WTC11 (cell line): ENCODE measurements at regions not wholly inside any gene's neighbourhood (a gene's known extent, or its start where the extent isn't known, plus 50 kb on each side); places are given as distances from the start of the nearest gene placed in this dataset.

Source experiments
- ATAC-seq: fragments of 200-7000 bp; cut with Tn5 transposase; 2 replicates; pipeline ENCODE4 v1.10.0; 2021; ENCODE audit warnings: mild to moderate bottlenecking, moderate library complexity
- CTCF ChIA-PET: fragments of 300-600 bp; sonication (Branson Sonifier 250); formaldehyde crosslinking; loops from one replicate; lab custom pipeline; 2021; ENCODE audit warnings: antibody characterized with exemption; lab: Charles Lee
- POLR2A ChIA-PET: fragments of 350-600 bp; sonication (Branson Sonifier 250); formaldehyde crosslinking; loops from one replicate; lab custom pipeline; 2021; ENCODE audit warnings: antibody characterized with exemption; lab: Charles Lee
- DNase-seq: peaks from one replicate; pipeline ENCODE4 v3.0.0; 2021; ENCODE audit warnings: low spot score
- H3K27ac Mint-ChIP-seq: 2 replicates; pipeline ENCODE4 v1.8.0; 2021; ENCODE audit warnings: mixed read lengths
- H3K27me3 Mint-ChIP-seq: 2 replicates; pipeline ENCODE4 v1.8.0; 2021; ENCODE audit warnings: low read depth, mild to moderate bottlenecking, moderate library complexity, mixed read lengths
- H3K36me3 Mint-ChIP-seq: 2 replicates; pipeline ENCODE4 v1.8.0; 2021; ENCODE audit warnings: mixed read lengths
- H3K4me1 Mint-ChIP-seq: 2 replicates; pipeline ENCODE4 v1.8.0; 2022; ENCODE audit warnings: mixed read lengths
- H3K4me3 Mint-ChIP-seq: 2 replicates; pipeline ENCODE4 v1.8.0; 2021; ENCODE audit warnings: mild to moderate bottlenecking, moderate library complexity, mixed read lengths
- H3K9me3 Mint-ChIP-seq: 2 replicates; pipeline ENCODE4 v1.8.0; 2021; ENCODE audit warnings: mixed read lengths
- AFF4 ChIP-seq: sonication (generic); formaldehyde crosslinking; IDR thresholded peaks from 2 replicates; pipeline ENCODE4 v1.8.1; 2023; ENCODE audit warnings: mild to moderate bottlenecking, missing genetic modification reagents, borderline replicate concordance
- AR ChIP-seq: fragments of 250-450 bp; sonication (Bioruptor Pico); IDR thresholded peaks from 2 replicates; pipeline ENCODE4 v1.9.0; 2021; ENCODE audit warnings: mild to moderate bottlenecking
- E2F1 ChIP-seq: sonication (generic); formaldehyde crosslinking; IDR thresholded peaks from 2 replicates; pipeline ENCODE4 v1.8.0; 2022; ENCODE audit warnings: mild to moderate bottlenecking, missing genetic modification reagents
- FOXJ3 ChIP-seq: sonication (generic); formaldehyde crosslinking; IDR thresholded peaks from 2 replicates; pipeline ENCODE4 v1.9.0; 2021; ENCODE audit warnings: missing genetic modification reagents, mild to moderate bottlenecking, borderline replicate concordance
- GRHL2 ChIP-seq: fragments of 250-450 bp; sonication (Bioruptor Pico); IDR thresholded peaks from 2 replicates; pipeline ENCODE4 v1.8.0; 2022; ENCODE audit warnings: mild to moderate bottlenecking, moderate library complexity; ENCODE audit not compliant: insufficient replicate concordance, severe bottlenecking
- HMGA2 ChIP-seq: fragments of 250-450 bp; sonication (Bioruptor Pico); IDR thresholded peaks from 2 replicates; pipeline ENCODE4 v1.4.0; 2021; ENCODE audit warnings: mild to moderate bottlenecking, moderate library complexity
- MAX ChIP-seq: sonication (generic); formaldehyde crosslinking; IDR thresholded peaks from 2 replicates; pipeline ENCODE4 v1.8.0; 2022; ENCODE audit warnings: mild to moderate bottlenecking, missing genetic modification reagents
- NR2C2 ChIP-seq: sonication (generic); formaldehyde crosslinking; IDR thresholded peaks from 2 replicates; pipeline ENCODE4 v1.8.0; 2022; ENCODE audit warnings: mild to moderate bottlenecking, missing genetic modification reagents
- PREB ChIP-seq: sonication (generic); formaldehyde crosslinking; IDR thresholded peaks from 2 replicates; pipeline ENCODE4 v1.8.1; 2022; ENCODE audit warnings: mild to moderate bottlenecking, missing genetic modification reagents, moderate library complexity, borderline replicate concordance
- PRRX2 ChIP-seq: fragments of 250-450 bp; sonication (Bioruptor Pico); IDR thresholded peaks from 2 replicates; pipeline ENCODE4 v1.8.0; 2021; ENCODE audit warnings: mild to moderate bottlenecking
- RELA ChIP-seq: sonication (generic); formaldehyde crosslinking; IDR thresholded peaks from 2 replicates; pipeline ENCODE4 v1.8.1; 2022; ENCODE audit warnings: missing genetic modification reagents, mild to moderate bottlenecking, borderline replicate concordance
- RORB ChIP-seq: fragments of 250-450 bp; sonication (Bioruptor Pico); IDR thresholded peaks from 2 replicates; pipeline ENCODE4 v1.9.0; 2021; ENCODE audit warnings: mild to moderate bottlenecking
- ZMAT4 ChIP-seq: fragments of 250-450 bp; sonication (Bioruptor Pico); IDR thresholded peaks from 2 replicates; pipeline ENCODE4 v1.9.0; 2021; ENCODE audit warnings: mild to moderate bottlenecking
- ZNF263 ChIP-seq: sonication (generic); formaldehyde crosslinking; IDR thresholded peaks from 2 replicates; pipeline ENCODE4 v1.8.1; 2022; ENCODE audit warnings: low read depth, mild to moderate bottlenecking, moderate library complexity, missing genetic modification reagents
- ZSCAN18 ChIP-seq: fragments of 250-450 bp; sonication (Bioruptor Pico); IDR thresholded peaks from 2 replicates; pipeline ENCODE4 v2.1.2; 2022; ENCODE audit warnings: mild to moderate bottlenecking, moderate library complexity

- Mint-ChIP-seq H3K4me1 (peaks cover 6% of the 10 kb centered on the region), H3K4me3 (no peak overlapping the region), H3K36me3 (no peaks in the 10 kb centered on the region), H3K9me3 (no peaks in the 10 kb centered on the region), H3K27ac (no peak overlapping the region), H3K27me3 (no peaks in the 10 kb centered on the region)
- ChIA-PET POLR2A (no interaction called here), CTCF (no interaction called here)
- DNase-seq (no peak), ATAC-seq (no peak)
- TF ChIP-seq HMGA2 (no peak), PREB (CRISPR knock-in tag) (no peak), NR2C2 (no peak), MAX (CRISPR knock-in tag) (no peak), E2F1 (CRISPR knock-in tag) (no peak), ZMAT4 (CRISPR knock-in tag) (no peak)
Observed at GRCh38 chr3:144032531-144033239, 61.1 kb downstream of the DIPK2A start.

- no peaks in the 10 kb centered on the region for H3K36me3 Mint-ChIP-seq
- ATAC-seq, result no peak
- peaks cover 6% of the 10 kb centered on the region for H3K4me1 Mint-ChIP-seq
- H3K27ac Mint-ChIP-seq, result no peak overlapping the region
- H3K27me3 Mint-ChIP-seq, result no peaks in the 10 kb centered on the region
- no peak for DNase-seq
- ChIA-PET CTCF (no interaction called here), POLR2A (no interaction called here)
- no peak overlapping the region for H3K4me3 Mint-ChIP-seq
- H3K9me3 Mint-ChIP-seq, result no peaks in the 10 kb centered on the region
- TF ChIP-seq RORB (CRISPR knock-in tag) (no peak), ZSCAN18 (CRISPR knock-in tag) (no peak), RELA (no peak), MAX (CRISPR knock-in tag) (no peak), AFF4 (CRISPR knock-in tag) (no peak)
Observed at GRCh38 chr3:144033240-144033589, 61.6 kb downstream of the DIPK2A start.

GRCh38 chr3:144033863-144034262 is 62.2 kb downstream of the DIPK2A start:
- DNase-seq (no peak), ATAC-seq (no peak)
- POLR2A ChIA-PET, result no interaction called here
- Mint-ChIP-seq H3K36me3 (no peaks in the 10 kb centered on the region), H3K27me3 (no peaks in the 10 kb centered on the region), H3K4me3 (no peak overlapping the region), H3K4me1 (peaks cover 6% of the 10 kb centered on the region), H3K27ac (no peak overlapping the region), H3K9me3 (no peaks in the 10 kb centered on the region)
- CTCF ChIA-PET, result no interaction called here
- TF ChIP-seq PRRX2 (CRISPR knock-in tag) (no peak), FOXJ3 (CRISPR knock-in tag) (no peak), NR2C2 (no peak), GRHL2 (CRISPR knock-in tag) (no peak), AR (CRISPR knock-in tag) (no peak), ZNF263 (no peak), E2F1 (CRISPR knock-in tag) (no peak), PREB (CRISPR knock-in tag) (no peak)
